Spleen (tissue), 11 donors: ENCODE measurements at regions not wholly inside any gene's neighbourhood (a gene's known extent, or its start where the extent isn't known, plus 50 kb on each side); places are given as distances from the start of the nearest gene placed in this dataset.

Experiments
- DNase-seq: peaks from one replicate; pipeline ENCODE4 v3.0.0-alpha.2; 2020
- H3K27ac ChIP-seq, 8 donors: fragments of 200-600 bp; sonication (generic) in 7 of 8; 1 replicate in 4 of 8; 2 replicates in 4 of 8; pipeline versions ENCODE4 v1.5.0 to v1.8.0; 2016 to 2021; ENCODE audit warnings: inconsistent platforms in 4 of 8, mild to moderate bottlenecking in 4 of 8, moderate library complexity in 1 of 8
- H3K27me3 ChIP-seq, 7 donors: fragments of 200-600 bp; sonication (generic) in 6 of 7; replicated peaks in 1 of 7; 1 replicate in 4 of 7; 2 replicates in 3 of 7; pipeline versions ENCODE4 v1.5.0 to v1.8.0; 2016 to 2021; ENCODE audit warnings: inconsistent platforms in 3 of 7, mild to moderate bottlenecking in 1 of 7
- H3K36me3 ChIP-seq, 6 donors: fragments of 200-600 bp; sonication (generic) in 5 of 6; 1 replicate in 4 of 6; 2 replicates in 2 of 6; pipeline versions ENCODE4 v1.5.0 to v1.8.0; 2016 to 2021; ENCODE audit warnings: inconsistent platforms in 2 of 6
- H3K4me1 ChIP-seq, 6 donors: fragments of 200-600 bp; sonication (generic) in 5 of 6; 1 replicate in 3 of 6; 2 replicates in 3 of 6; pipeline versions ENCODE4 v1.5.0 to v1.8.0; 2016 to 2021; ENCODE audit warnings: inconsistent platforms in 3 of 6
- H3K4me3 ChIP-seq, 8 donors: fragments of 200-600 bp; sonication (generic) in 7 of 8; 1 replicate in 4 of 8; 2 replicates in 4 of 8; pipeline versions ENCODE4 v1.5.0 to v1.8.0; 2016 to 2021; ENCODE audit warnings: inconsistent platforms in 4 of 8, mild to moderate bottlenecking in 4 of 8, moderate library complexity in 2 of 8
- H3K9me3 ChIP-seq, 8 donors: fragments of 200-600 bp; sonication (generic) in 7 of 8; 1 replicate in 4 of 8; 2 replicates in 4 of 8; pipeline versions ENCODE4 v1.5.0 to v1.8.0; 2016 to 2021; ENCODE audit warnings: inconsistent platforms in 4 of 8
- CTCF ChIP-seq, 11 experiments: fragments of 200-600 bp in 7 of 11; fragments of 450-650 bp in 4 of 11; sonication (generic) in 4 of 11; IDR thresholded peaks in 8 of 11; conservative IDR thresholded peaks in 3 of 11; 1 replicate in 7 of 11; 2 replicates in 4 of 11; pipeline versions ENCODE4 v1.4.0 to v1.8.0; 2016 to 2021; ENCODE audit warnings: antibody characterized with exemption in 11 of 11, inconsistent platforms in 4 of 11, mild to moderate bottlenecking in 1 of 11
- POLR2A ChIP-seq, 3 donors: fragments of 450-650 bp; IDR thresholded peaks; one replicate each; pipeline ENCODE4 v1.5.1; 2017; ENCODE audit warnings: antibody characterized with exemption in 3 of 3, mild to moderate bottlenecking in 1 of 3
- POLR2AphosphoS5 ChIP-seq, 3 donors: sonication (generic); formaldehyde crosslinking; IDR thresholded peaks; one replicate each; pipeline ENCODE4 v1.5.1; 2017; ENCODE audit warnings: antibody characterized with exemption in 3 of 3
- WGBS, 5 donors: extraction: QIAGEN DNeasy Blood & Tissue Kit in 3 of 5; methylation state at CpG; one replicate each; pipeline versions ENCODE4 v1.1.5 to v1.1.7; 2013 to 2018; 5-methylcytosine and 5-hydroxymethylcytosine counted together
- intact Hi-C: fragments of 100-400 bp; cut with DNase I; formaldehyde crosslinking; loops from one replicate; pipeline ENCODE4 v1.15.0; 2023; ENCODE audit warnings: low total_unique reads
- donor health status: healthy with polysubstance abuse.
- donor health status: DM: no; HTN: no; CAD: no; lungs with moderate emphysema.
- donor health status: DM: no; HTN: no; CAD: no.
- donor health status: Bipolar disorder and iron deficiency.
- donor health status: healthy.
- donor health status: DM: no; HTN: no; CAD: no.
- donor health status: DM: yes; HTN: yes; CAD: no.

- WGBS, 5 donors, result 73 to 89% (median 83%) methylated on average over 6 of the region's 6 CpGs
- Histone ChIP-seq H3K4me1 (no peaks in the 10 kb centered on the region), H3K4me3 (no peak overlapping the region), H3K36me3 (no peaks in the 10 kb centered on the region), H3K27ac (no peak overlapping the region), H3K9me3 (no peaks in the 10 kb centered on the region), H3K27me3 (no peaks in the 10 kb centered on the region)
- intact Hi-C loops, result no loop called here
- no peak for TF ChIP-seq POLR2AphosphoS5 (IDR thresholded peaks at IDR 0.05)
- no peak for TF ChIP-seq CTCF (IDR thresholded peaks at IDR 0.05 in 8 of 11, conservative IDR thresholded peaks at IDR 0.05 in 3 of 11)
- no peak for TF ChIP-seq POLR2A (IDR thresholded peaks at IDR 0.05)
- no peak for DNase-seq
These were observed 61.7 kb upstream of the PLXNA4 start for GRCh38 chr7:132638000-132638399.

- intact Hi-C loops, result no loop called here
- Histone ChIP-seq H3K36me3 (no peaks in the 10 kb centered on the region), H3K9me3 (no peaks in the 10 kb centered on the region), H3K4me3 (no peak overlapping the region), H3K4me1 (no peaks in the 10 kb centered on the region), H3K27ac (no peak overlapping the region), H3K27me3 (peaks cover 0 to 3% (median 0%) of the 10 kb centered on the region in 7 donors)
- WGBS, 5 donors, result 70 to 89% (median 76%) methylated on average over 4 of the region's 4 CpGs
- no peak for DNase-seq
- TF ChIP-seq POLR2A (IDR thresholded peaks at IDR 0.05), result no peak
- no peak for TF ChIP-seq POLR2AphosphoS5 (IDR thresholded peaks at IDR 0.05)
- TF ChIP-seq CTCF (IDR thresholded peaks at IDR 0.05 in 8 of 11, conservative IDR thresholded peaks at IDR 0.05 in 3 of 11), result no peak
These were observed 60.3 kb upstream of the PLXNA4 start for GRCh38 chr7:132636581-132636980.

GRCh38 chr7:132635127-132635526, 58.9 kb upstream of the PLXNA4 start:
- WGBS, 5 donors, result 83 to 91% (median 89%) methylated on average over 4 of the region's 4 CpGs
- Histone ChIP-seq H3K4me3 (no peak overlapping the region), H3K4me1 (no peaks in the 10 kb centered on the region), H3K27ac (no peak overlapping the region), H3K36me3 (no peaks in the 10 kb centered on the region), H3K27me3 (peaks cover 0 to 6% (median 0%) of the 10 kb centered on the region in 7 donors), H3K9me3 (no peaks in the 10 kb centered on the region)
- TF ChIP-seq CTCF (IDR thresholded peaks at IDR 0.05 in 8 of 11, conservative IDR thresholded peaks at IDR 0.05 in 3 of 11), result no peak
- no peak for TF ChIP-seq POLR2AphosphoS5 (IDR thresholded peaks at IDR 0.05)
- no peak for TF ChIP-seq POLR2A (IDR thresholded peaks at IDR 0.05)
- intact Hi-C loops, result no loop called here
- no peak for DNase-seq

- no peaks in the 10 kb centered on the region for H3K4me1 ChIP-seq
- intact Hi-C loops, result no loop called here
- DNase-seq, result no peak
- no peak overlapping the region for H3K4me3 ChIP-seq
- no peaks in the 10 kb centered on the region for H3K36me3 ChIP-seq
- WGBS, 5 donors, result 85 to 95% (median 93%) methylated on average over 2 of the region's 2 CpGs
- H3K27ac ChIP-seq, result peak overlapping the region in 1 of 8 donors; percentile 74
- H3K27me3 ChIP-seq, result peaks cover 0 to 6% (median 0%) of the 10 kb centered on the region in 7 donors
- TF ChIP-seq CTCF (IDR thresholded peaks at IDR 0.05 in 8 of 11, conservative IDR thresholded peaks at IDR 0.05 in 3 of 11) (no peak), POLR2A (IDR thresholded peaks at IDR 0.05) (no peak), POLR2AphosphoS5 (IDR thresholded peaks at IDR 0.05) (no peak)
- no peaks in the 10 kb centered on the region for H3K9me3 ChIP-seq
These were observed 54.6 kb upstream of the PLXNA4 start for GRCh38 chr7:132630834-132631233.
